ENCODE measurements at regions not wholly inside any gene's neighbourhood (a gene's known extent, or its start where the extent isn't known, plus 50 kb on each side); places are given as distances from the start of the nearest gene placed in this dataset.
A peak's percentile ranks its signal among the peaks of the same experiment; 100 is the strongest.

DNA sequence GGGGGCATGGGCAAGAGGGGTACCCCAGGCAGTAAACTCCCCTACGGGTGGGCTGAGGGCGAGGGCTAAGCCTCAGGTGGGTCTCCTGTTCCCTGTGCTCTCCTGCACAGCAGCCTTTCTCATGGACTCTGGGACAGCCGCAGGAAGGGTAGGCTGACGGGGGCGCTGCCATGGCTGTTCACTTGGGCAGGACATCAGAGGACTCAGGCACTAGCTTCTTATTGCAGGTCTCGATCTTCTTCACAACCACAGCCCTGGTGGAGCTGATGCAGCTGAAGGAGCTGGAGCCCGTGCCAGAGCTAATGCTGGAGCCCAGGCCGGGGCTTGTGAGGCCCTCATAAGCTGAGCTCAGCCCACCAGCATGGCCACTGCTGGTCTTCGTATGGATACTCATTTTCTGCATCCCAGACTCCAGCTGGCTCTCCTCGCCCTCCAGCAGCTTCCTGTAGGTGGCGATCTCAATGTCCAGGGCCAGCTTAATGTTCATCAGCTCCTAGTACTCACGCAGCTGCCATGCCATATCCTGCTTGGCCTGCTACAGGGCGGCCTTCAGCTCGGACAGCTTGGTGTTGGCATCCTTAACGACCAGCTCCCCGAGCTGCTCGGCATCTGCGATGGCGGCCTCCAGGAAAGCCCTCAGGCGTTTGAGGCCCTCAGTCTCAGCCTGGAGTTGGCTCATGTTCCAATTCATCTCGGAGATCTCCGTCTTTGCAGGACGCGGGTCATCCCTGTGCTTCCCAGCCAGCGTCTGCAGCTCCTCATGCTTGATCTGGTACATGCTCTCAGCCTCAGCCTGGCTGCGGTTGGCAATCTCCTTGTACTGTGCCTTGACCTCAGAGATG lies 359.8 kb upstream of the SETBP1 start:
- Mint-ChIP-seq H3K4me3 (ENCODE audit: unreplicated experiment) (no peak overlapping the region), H3K27ac (ENCODE audit: unreplicated experiment) (no peak overlapping the region), H3K36me3 (ENCODE audit: low read depth) (no peaks in the 10 kb centered on the region), H3K9me3 (ENCODE audit: low read depth) (peaks cover 4% of the 10 kb centered on the region), H3K27me3 (ENCODE audit: low read depth) (no peaks in the 10 kb centered on the region), H3K4me1 (ENCODE audit: low read depth) (peaks cover 3% of the 10 kb centered on the region)
- DNase-seq (ENCODE audit: low spot score), result peak; percentile 71
- TF ChIP-seq, protein P1, sequence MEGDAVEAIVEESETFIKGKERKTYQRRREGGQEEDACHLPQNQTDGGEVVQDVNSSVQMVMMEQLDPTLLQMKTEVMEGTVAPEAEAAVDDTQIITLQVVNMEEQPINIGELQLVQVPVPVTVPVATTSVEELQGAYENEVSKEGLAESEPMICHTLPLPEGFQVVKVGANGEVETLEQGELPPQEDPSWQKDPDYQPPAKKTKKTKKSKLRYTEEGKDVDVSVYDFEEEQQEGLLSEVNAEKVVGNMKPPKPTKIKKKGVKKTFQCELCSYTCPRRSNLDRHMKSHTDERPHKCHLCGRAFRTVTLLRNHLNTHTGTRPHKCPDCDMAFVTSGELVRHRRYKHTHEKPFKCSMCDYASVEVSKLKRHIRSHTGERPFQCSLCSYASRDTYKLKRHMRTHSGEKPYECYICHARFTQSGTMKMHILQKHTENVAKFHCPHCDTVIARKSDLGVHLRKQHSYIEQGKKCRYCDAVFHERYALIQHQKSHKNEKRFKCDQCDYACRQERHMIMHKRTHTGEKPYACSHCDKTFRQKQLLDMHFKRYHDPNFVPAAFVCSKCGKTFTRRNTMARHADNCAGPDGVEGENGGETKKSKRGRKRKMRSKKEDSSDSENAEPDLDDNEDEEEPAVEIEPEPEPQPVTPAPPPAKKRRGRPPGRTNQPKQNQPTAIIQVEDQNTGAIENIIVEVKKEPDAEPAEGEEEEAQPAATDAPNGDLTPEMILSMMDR (IDR thresholded peaks at IDR 0.05), result peak; percentile 22

DNA sequence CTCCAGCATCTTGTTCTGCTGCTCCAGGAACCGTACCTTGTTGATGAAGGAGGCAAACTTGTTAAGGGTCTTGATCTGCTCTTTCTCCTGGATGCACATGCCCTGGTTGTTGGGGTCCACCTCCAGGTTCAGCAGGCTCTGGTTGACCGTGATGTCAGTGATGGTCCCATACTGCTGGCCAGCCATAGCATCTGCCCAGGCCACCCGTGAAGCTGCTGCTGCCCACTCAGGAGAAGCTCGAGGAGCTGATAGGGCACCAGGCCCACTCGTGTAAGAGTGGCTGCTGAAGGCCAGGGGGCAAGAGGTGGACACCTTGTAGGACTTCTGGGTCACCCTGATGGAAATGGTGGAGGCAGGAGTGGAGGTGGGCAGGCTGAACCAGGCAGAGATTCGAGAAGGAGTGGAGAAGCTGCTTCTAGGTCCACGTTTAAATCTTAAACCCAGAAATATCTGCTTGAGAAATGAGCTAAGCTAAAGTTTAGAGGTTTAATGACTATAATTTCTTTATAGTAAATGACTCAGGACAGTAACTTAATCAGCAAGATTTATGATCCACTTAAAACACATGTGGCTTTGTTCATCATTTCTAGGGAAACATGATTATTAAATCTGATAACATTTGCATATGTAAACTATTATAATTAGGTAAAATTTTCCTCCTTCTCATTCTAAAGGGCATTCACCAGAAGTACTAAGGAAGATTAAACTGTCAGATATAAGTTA lies 358.7 kb upstream of the SETBP1 start:
- peak; percentile 66 for DNase-seq (ENCODE audit: low spot score)
- Mint-ChIP-seq H3K27me3 (ENCODE audit: low read depth) (no peaks in the 10 kb centered on the region), H3K4me1 (ENCODE audit: low read depth) (peaks cover 3% of the 10 kb centered on the region), H3K9me3 (ENCODE audit: low read depth) (peaks cover 4% of the 10 kb centered on the region), H3K4me3 (ENCODE audit: unreplicated experiment) (no peak overlapping the region), H3K27ac (ENCODE audit: unreplicated experiment) (no peak overlapping the region), H3K36me3 (ENCODE audit: low read depth) (no peaks in the 10 kb centered on the region)
- TF ChIP-seq, protein P1 (IDR thresholded peaks at IDR 0.05), result no peak

DNA sequence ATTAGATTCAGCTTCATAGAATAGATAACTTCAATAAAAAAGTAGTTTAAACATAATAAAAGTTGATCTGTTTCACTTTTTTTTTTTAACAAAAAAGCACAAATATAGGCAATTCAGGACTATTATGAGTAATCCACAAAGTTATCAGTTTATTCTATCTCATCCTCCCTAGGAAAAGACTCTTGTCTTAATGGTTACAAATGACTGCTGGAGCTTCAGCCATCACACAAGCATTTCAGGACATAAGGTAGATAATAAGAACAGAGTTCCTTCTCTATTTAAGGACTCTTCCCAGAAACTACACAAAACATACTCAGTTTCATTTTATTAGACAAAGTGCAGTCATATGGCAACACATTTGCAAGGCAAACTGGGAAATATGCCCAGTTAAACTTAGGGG lies 357.6 kb upstream of the SETBP1 start:
- H3K27ac Mint-ChIP-seq (ENCODE audit: unreplicated experiment), result no peak overlapping the region
- H3K4me3 Mint-ChIP-seq (ENCODE audit: unreplicated experiment), result no peak overlapping the region
- H3K9me3 Mint-ChIP-seq (ENCODE audit: low read depth), result peaks cover 4% of the 10 kb centered on the region
- no peak for DNase-seq (ENCODE audit: low spot score)
- TF ChIP-seq, protein P1 (IDR thresholded peaks at IDR 0.05), result no peak
- H3K27me3 Mint-ChIP-seq (ENCODE audit: low read depth), result no peaks in the 10 kb centered on the region
- H3K4me1 Mint-ChIP-seq (ENCODE audit: low read depth), result no peaks in the 10 kb centered on the region
- no peaks in the 10 kb centered on the region for H3K36me3 Mint-ChIP-seq (ENCODE audit: low read depth)

DNA sequence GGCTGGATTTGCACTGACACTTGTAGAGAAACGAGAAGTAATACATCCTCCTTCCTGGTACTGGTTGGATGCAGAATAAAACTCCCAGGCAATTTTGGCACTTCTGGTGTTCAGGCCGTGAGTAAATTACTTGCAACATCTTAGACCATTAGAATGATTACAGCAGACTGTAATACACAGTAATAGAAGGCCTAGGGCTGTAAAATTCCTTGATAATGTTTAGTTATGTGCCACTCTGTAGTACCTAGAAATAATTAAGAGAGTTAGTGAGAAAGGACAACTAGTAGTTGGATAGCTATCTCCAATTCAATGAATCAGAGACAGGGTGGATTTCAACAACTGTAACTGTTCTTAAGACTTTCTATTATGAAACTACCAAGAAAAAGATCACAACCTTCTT lies 356.3 kb upstream of the SETBP1 start:
- no peak overlapping the region for H3K4me3 Mint-ChIP-seq (ENCODE audit: unreplicated experiment)
- no peaks in the 10 kb centered on the region for H3K36me3 Mint-ChIP-seq (ENCODE audit: low read depth)
- no peak for DNase-seq (ENCODE audit: low spot score)
- H3K9me3 Mint-ChIP-seq (ENCODE audit: low read depth), result no peaks in the 10 kb centered on the region
- H3K27ac Mint-ChIP-seq (ENCODE audit: unreplicated experiment), result no peak overlapping the region
- H3K27me3 Mint-ChIP-seq (ENCODE audit: low read depth), result no peaks in the 10 kb centered on the region
- no peaks in the 10 kb centered on the region for H3K4me1 Mint-ChIP-seq (ENCODE audit: low read depth)
- TF ChIP-seq, protein P1 (IDR thresholded peaks at IDR 0.05), result no peak

DNA sequence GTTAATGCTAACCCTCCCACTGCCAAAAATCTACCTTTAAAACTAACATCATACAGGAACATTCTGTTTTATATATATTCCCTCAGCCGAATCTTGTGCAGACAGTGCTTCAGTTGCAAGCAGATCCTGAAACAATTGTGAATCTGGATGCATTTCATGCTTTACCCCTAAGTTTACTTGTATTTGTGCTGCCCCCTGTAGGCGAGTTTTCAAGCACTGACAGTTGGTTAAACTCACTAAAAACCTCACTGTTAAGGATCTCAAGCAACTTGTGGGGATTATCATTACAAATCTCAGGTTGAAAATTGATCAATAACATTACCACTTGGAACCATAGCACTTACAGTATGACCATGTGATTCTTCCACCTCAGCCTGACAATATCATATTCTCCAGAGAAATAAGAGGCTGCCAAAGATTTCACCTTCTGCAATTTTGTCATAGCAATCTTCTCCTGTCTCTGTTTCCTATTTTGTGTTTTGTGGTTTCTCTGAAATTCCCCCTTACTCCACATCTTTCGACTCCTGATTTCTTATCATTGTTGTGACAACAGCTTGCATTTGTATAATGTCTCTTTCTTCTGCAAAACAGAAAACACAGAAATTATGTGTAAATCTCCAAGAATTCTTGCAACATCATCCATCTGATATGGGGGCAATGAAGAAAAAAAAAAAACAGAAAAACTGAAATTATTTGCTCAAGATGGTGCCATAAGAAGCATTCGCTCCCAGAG lies 354.6 kb upstream of the SETBP1 start:
- no peaks in the 10 kb centered on the region for H3K4me1 Mint-ChIP-seq (ENCODE audit: low read depth)
- no peaks in the 10 kb centered on the region for H3K36me3 Mint-ChIP-seq (ENCODE audit: low read depth)
- DNase-seq (ENCODE audit: low spot score), result no peak
- H3K27ac Mint-ChIP-seq (ENCODE audit: unreplicated experiment), result no peak overlapping the region
- TF ChIP-seq, protein P1 (IDR thresholded peaks at IDR 0.05), result peak; percentile 85
- H3K27me3 Mint-ChIP-seq (ENCODE audit: low read depth), result no peaks in the 10 kb centered on the region
- peaks cover 4% of the 10 kb centered on the region for H3K9me3 Mint-ChIP-seq (ENCODE audit: low read depth)
- H3K4me3 Mint-ChIP-seq (ENCODE audit: unreplicated experiment), result no peak overlapping the region

All from chondrocyte (in vitro differentiated cells).